Nephron (organoid): ENCODE measurements at regions not wholly inside any gene's neighbourhood (a gene's known extent, or its start where the extent isn't known, plus 50 kb on each side); places are given as distances from the start of the nearest gene placed in this dataset.

ENCODE experiments used
- H3K27ac Mint-ChIP-seq, 3 experiments: 2 replicates each; pipeline ENCODE4 v1.8.0; 2020; ENCODE audit warnings: mixed read lengths in 3 of 3, mild to moderate bottlenecking in 2 of 3, moderate library complexity in 1 of 3
- H3K27me3 Mint-ChIP-seq: 2 replicates; pipeline ENCODE4 v1.8.0; 2021; ENCODE audit warnings: low read depth, mild to moderate bottlenecking, moderate library complexity, mixed read lengths
- H3K36me3 Mint-ChIP-seq: 2 replicates; pipeline ENCODE4 v1.8.0; 2020; ENCODE audit warnings: low read depth, mixed read lengths
- H3K4me1 Mint-ChIP-seq: 2 replicates; pipeline ENCODE4 v1.8.0; 2020; ENCODE audit warnings: mixed read lengths
- H3K4me3 Mint-ChIP-seq, 3 experiments: 2 replicates each; pipeline ENCODE4 v1.8.0; 2020; ENCODE audit warnings: mild to moderate bottlenecking in 3 of 3, mixed read lengths in 3 of 3, moderate library complexity in 2 of 3
- H3K9me3 Mint-ChIP-seq: 2 replicates; pipeline ENCODE4 v1.8.0; 2020; ENCODE audit warnings: mixed read lengths
- CTCF ChIP-seq, 3 experiments: fragments of 200-600 bp; sonication (generic); IDR thresholded peaks; one replicate each; pipeline ENCODE4 v1.5.0; 2021; ENCODE audit warnings: antibody characterized with exemption in 3 of 3; ENCODE audit not compliant: unreplicated experiment in 3 of 3

- Mint-ChIP-seq H3K36me3 (no peaks in the 10 kb centered on the region), H3K4me3 (peak overlapping the region in 2 of 3 experiments; percentile 22 to 31), H3K27ac (peak overlapping the region in 1 of 3 experiments; percentile 47), H3K27me3 (peaks cover 3% of the 10 kb centered on the region), H3K4me1 (peaks cover 11% of the 10 kb centered on the region), H3K9me3 (peaks cover 3% of the 10 kb centered on the region)
- no peak for TF ChIP-seq CTCF (IDR thresholded peaks at IDR 0.05; ENCODE audit: unreplicated experiment in 3 of 3)
These were observed 722.7 kb upstream of the CELF2 start for GRCh38 chr10:10294881-10295529.

- Mint-ChIP-seq H3K27ac (peak overlapping the region in 2 of 3 experiments; percentile 22 to 47), H3K4me3 (peak overlapping the region in 1 of 3 experiments; percentile 29), H3K36me3 (no peaks in the 10 kb centered on the region), H3K9me3 (peaks cover 3% of the 10 kb centered on the region), H3K4me1 (peaks cover 11% of the 10 kb centered on the region), H3K27me3 (peaks cover 3% of the 10 kb centered on the region)
- no peak for TF ChIP-seq CTCF (IDR thresholded peaks at IDR 0.05; ENCODE audit: unreplicated experiment in 3 of 3)
These were observed 722.1 kb upstream of the CELF2 start for GRCh38 chr10:10295537-10295936.

GRCh38 chr10:10302689-10303088, 715.0 kb upstream of the CELF2 start:
- no peak for TF ChIP-seq CTCF (IDR thresholded peaks at IDR 0.05; ENCODE audit: unreplicated experiment in 3 of 3)
- Mint-ChIP-seq H3K4me1 (peaks cover 5% of the 10 kb centered on the region), H3K4me3 (no peak overlapping the region), H3K36me3 (no peaks in the 10 kb centered on the region), H3K27me3 (peaks cover 3% of the 10 kb centered on the region), H3K27ac (no peak overlapping the region), H3K9me3 (no peaks in the 10 kb centered on the region)

GRCh38 chr10:10307036-10307435, 710.6 kb upstream of the CELF2 start:
- H3K4me3 Mint-ChIP-seq = no peak overlapping the region
- H3K36me3 Mint-ChIP-seq = no peaks in the 10 kb centered on the region
- peaks cover 5% of the 10 kb centered on the region for H3K4me1 Mint-ChIP-seq
- peaks cover 4% of the 10 kb centered on the region for H3K27me3 Mint-ChIP-seq
- TF ChIP-seq CTCF (IDR thresholded peaks at IDR 0.05; ENCODE audit: unreplicated experiment in 3 of 3) = no peak
- H3K9me3 Mint-ChIP-seq = no peaks in the 10 kb centered on the region
- H3K27ac Mint-ChIP-seq = no peak overlapping the region

- Mint-ChIP-seq H3K4me3 (no peak overlapping the region), H3K4me1 (peaks cover 4% of the 10 kb centered on the region), H3K9me3 (no peaks in the 10 kb centered on the region), H3K27ac (no peak overlapping the region), H3K27me3 (peaks cover 4% of the 10 kb centered on the region), H3K36me3 (no peaks in the 10 kb centered on the region)
- no peak for TF ChIP-seq CTCF (IDR thresholded peaks at IDR 0.05; ENCODE audit: unreplicated experiment in 3 of 3)
These were observed 710.1 kb upstream of the CELF2 start for GRCh38 chr10:10307551-10307950.

GRCh38 chr10:10310498-10310897, 707.2 kb upstream of the CELF2 start:
- Mint-ChIP-seq H3K9me3 (no peaks in the 10 kb centered on the region), H3K27me3 (peaks cover 4% of the 10 kb centered on the region), H3K4me1 (peaks cover 11% of the 10 kb centered on the region), H3K4me3 (no peak overlapping the region), H3K36me3 (no peaks in the 10 kb centered on the region), H3K27ac (no peak overlapping the region)
- TF ChIP-seq CTCF (IDR thresholded peaks at IDR 0.05; ENCODE audit: unreplicated experiment in 3 of 3) = no peak
